HCT116 (cell line): ENCODE measurements at regions not wholly inside any gene's neighbourhood (a gene's known extent, or its start where the extent isn't known, plus 50 kb on each side); places are given as distances from the start of the nearest gene placed in this dataset.

Experiments
- ATAC-seq: fragments of 200-7000 bp; cut with Tn5 transposase; 2 replicates; pipeline ENCODE4 v1.9.1; 2020; ENCODE audit warnings: mild to moderate bottlenecking, moderate library complexity
- BruUV-seq: library from RNA; stranded (reverse); fragments of 400-500 nt; replicated peaks from 2 replicates; lab custom pipeline; 2021; lab: Mats Ljungman, UMichigan
- CTCF ChIA-PET: fragments of 300-600 bp; sonication (Branson Sonifier 250); formaldehyde crosslinking; loops from one replicate; lab custom pipeline; 2021; ENCODE audit warnings: antibody characterized with exemption; lab: Charles Lee
- POLR2A ChIA-PET: fragments of 300-600, 350-600 bp; sonication (Branson Sonifier 250); formaldehyde crosslinking; loops from one replicate; lab custom pipeline; 2021; ENCODE audit warnings: antibody characterized with exemption; lab: Charles Lee
- RAD21 ChIA-PET, 2 experiments: fragments of 300-600 bp; sonication (Branson Sonifier 250); formaldehyde crosslinking; loops; one replicate each; lab custom pipeline; 2023; ENCODE audit warnings: low total read pairs in 2 of 2; ENCODE audit not compliant: uncharacterized antibody in 2 of 2, unreplicated experiment in 2 of 2, low non-redundant PET in 1 of 2; lab: Charles Lee
- DNase-seq: peaks from one replicate; pipeline ENCODE4 v3.0.0-alpha.2; 2010; ENCODE audit warnings: low read depth, low spot score
- H2AFZ ChIP-seq: fragments of 200-600 bp; shearing (Covaris generic), sonication (generic); 2 replicates; pipeline ENCODE4 v1.6.1; 2017; ENCODE audit warnings: low read depth, mixed run types, mixed read lengths, antibody characterized with exemption, low read length; ENCODE audit not compliant: poor library complexity, severe bottlenecking
- H3K27ac ChIP-seq: 2 replicates; pipeline ENCODE4 v1.5.1; 2012; ENCODE audit warnings: low read depth, low read length
- H3K27me3 ChIP-seq: fragments of 200-600 bp; sonication (generic); 2 replicates; pipeline ENCODE4 v1.6.1; 2016; ENCODE audit warnings: mixed run types, low read length, mixed read lengths; ENCODE audit not compliant: insufficient read depth
- H3K36me3 ChIP-seq, 2 experiments: fragments of 200-500 bp in 1 of 2; fragments of 200-600 bp in 1 of 2; sonication (Bioruptor generic) in 1 of 2; sonication (generic) in 1 of 2; 2 replicates each; pipeline versions ENCODE4 v1.5.1 to v1.6.1; 2014 to 2016; ENCODE audit warnings: low read length in 2 of 2, inconsistent platforms in 1 of 2, mixed read lengths in 1 of 2, mixed run types in 1 of 2; ENCODE audit not compliant: insufficient read depth in 2 of 2, control insufficient read depth in 1 of 2
- H3K4me1 ChIP-seq, 2 experiments: fragments of 200-600 bp in 1 of 2; sonication (generic) in 1 of 2; 2 replicates each; pipeline versions ENCODE4 v1.5.1 to v1.6.1; 2012 to 2017; ENCODE audit warnings: low read length in 2 of 2, inconsistent platforms in 1 of 2, mild to moderate bottlenecking in 1 of 2, mixed read lengths in 1 of 2, mixed run types in 1 of 2, moderate library complexity in 1 of 2; ENCODE audit not compliant: insufficient read depth in 2 of 2, control insufficient read depth in 1 of 2
- H3K4me2 ChIP-seq: fragments of 200-600 bp; sonication (generic); 2 replicates; pipeline ENCODE4 v1.6.1; 2017; ENCODE audit warnings: mixed run types, low read length, mixed read lengths
- H3K4me3 ChIP-seq, 2 experiments: fragments of 200-600 bp in 1 of 2; sonication (generic) in 1 of 2; replicated peaks in 1 of 2; 2 replicates each; pipeline ENCODE4 v1.5.1; 2011 to 2016; ENCODE audit warnings: low read length in 2 of 2, control low read depth in 1 of 2, low read depth in 1 of 2, mild to moderate bottlenecking in 1 of 2, mixed read lengths in 1 of 2, mixed run types in 1 of 2
- H3K79me2 ChIP-seq: fragments of 200-600 bp; sonication (generic); 2 replicates; pipeline ENCODE4 v1.6.1; 2017; ENCODE audit warnings: mild to moderate bottlenecking, mixed run types, low read length, moderate library complexity, mixed read lengths; ENCODE audit not compliant: insufficient read depth
- H3K9ac ChIP-seq: fragments of 200-600 bp; sonication (generic); 2 replicates; pipeline ENCODE4 v1.6.1; 2016; ENCODE audit warnings: low read length, mixed read lengths
- H3K9me2 ChIP-seq: fragments of 200-600 bp; sonication (generic), shearing (Covaris generic); 2 replicates; pipeline ENCODE4 v1.6.1; 2017; ENCODE audit warnings: mixed run types, mild to moderate bottlenecking, moderate library complexity; ENCODE audit not compliant: insufficient read depth
- H3K9me3 ChIP-seq, 2 experiments: fragments of 200-500 bp in 1 of 2; fragments of 200-600 bp in 1 of 2; sonication (Bioruptor generic) in 1 of 2; sonication (generic) in 1 of 2; 2 replicates each; pipeline ENCODE4 v1.6.1; 2014 to 2017; ENCODE audit warnings: low read length in 2 of 2, mixed read lengths in 2 of 2, inconsistent platforms in 1 of 2, low read depth in 1 of 2, mild to moderate bottlenecking in 1 of 2, mixed run types in 1 of 2, moderate library complexity in 1 of 2; ENCODE audit not compliant: control insufficient read depth in 1 of 2, insufficient read depth in 1 of 2
- H4K20me1 ChIP-seq: fragments of 200-600 bp; sonication (generic), shearing (Covaris generic); 2 replicates; pipeline ENCODE4 v1.6.1; 2017; ENCODE audit warnings: mixed run types, mild to moderate bottlenecking, moderate library complexity; ENCODE audit not compliant: insufficient read depth
- EGR1 ChIP-seq: IDR thresholded peaks from 2 replicates; pipeline ENCODE4 v1.6.1; 2012; ENCODE audit warnings: low read depth
- ELF1 ChIP-seq: IDR thresholded peaks from 2 replicates; pipeline ENCODE4 v1.6.1; 2012; ENCODE audit warnings: low read depth, borderline replicate concordance
- EZH2 ChIP-seq: fragments of 200-600 bp; sonication (generic); IDR thresholded peaks from 2 replicates; pipeline ENCODE4 v1.6.1; 2017; ENCODE audit warnings: antibody characterized with exemption, mixed run types
- EZH2phosphoT487 ChIP-seq: fragments of 200-600 bp; IDR thresholded peaks from 2 replicates; pipeline ENCODE4 v1.6.1; 2018; ENCODE audit warnings: antibody characterized with exemption, borderline replicate concordance
- JUND ChIP-seq: IDR thresholded peaks from 2 replicates; pipeline ENCODE4 v1.6.1; 2012
- SIN3A ChIP-seq: IDR thresholded peaks from 2 replicates; pipeline ENCODE4 v1.6.1; 2012; ENCODE audit warnings: low read depth
- SP1 ChIP-seq: IDR thresholded peaks from 2 replicates; pipeline ENCODE4 v1.6.1; 2012; ENCODE audit warnings: low read depth
- ZNF274 ChIP-seq: fragments of 200-500 bp; sonication (Bioruptor generic); IDR thresholded peaks from 2 replicates; pipeline ENCODE4 v1.6.1; 2014; ENCODE audit warnings: mild to moderate bottlenecking, low read depth, low read length, inconsistent platforms
- intact Hi-C: fragments of 100-400 bp; cut with micrococcal nuclease; formaldehyde crosslinking; loops from 2 replicates; pipeline ENCODE4 v1.10.0; 2022
- TF ChIP-seq, protein P1 (sequence below): IDR thresholded peaks from 2 replicates; pipeline ENCODE4 v1.6.1; 2012; ENCODE audit warnings: low read depth
- TF ChIP-seq, protein P2 (sequence below): IDR thresholded peaks from 2 replicates; pipeline ENCODE4 v1.6.1; 2012
- TF ChIP-seq, protein P3 (sequence below), 3 experiments: fragments of 200-600 bp in 1 of 3; sonication (generic) in 1 of 3; IDR thresholded peaks in 2 of 3; conservative IDR thresholded peaks in 1 of 3; 2 replicates each; pipeline ENCODE4 v1.5.1; 2012 to 2017; ENCODE audit warnings: low read depth in 2 of 3, low read length in 2 of 3, antibody characterized with exemption in 1 of 3, borderline replicate concordance in 1 of 3, control low read depth in 1 of 3, mild to moderate bottlenecking in 1 of 3, mixed read lengths in 1 of 3, mixed run types in 1 of 3, moderate library complexity in 1 of 3; ENCODE audit not compliant: insufficient read depth in 1 of 3

DNA sequence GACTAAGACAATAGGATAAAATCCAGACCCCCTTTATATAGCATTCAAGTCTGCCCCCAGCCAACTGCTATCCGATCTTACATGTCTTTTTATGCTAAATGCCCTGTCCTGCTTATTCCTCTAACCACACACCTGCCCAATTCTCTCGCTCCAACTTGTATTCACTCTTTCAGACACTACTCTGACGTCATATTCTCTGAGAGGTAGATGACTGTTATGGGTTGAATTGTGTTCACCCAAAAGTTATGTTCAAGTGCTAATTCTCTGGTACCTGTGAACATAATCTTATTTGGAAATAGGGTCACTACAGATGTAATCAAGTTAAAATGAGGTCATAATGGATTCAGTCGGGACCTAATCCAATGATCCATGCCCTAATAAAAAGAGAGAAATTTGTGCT lies 84.0 kb upstream of the PTPRR start (continued):
- TF ChIP-seq, protein P1, sequence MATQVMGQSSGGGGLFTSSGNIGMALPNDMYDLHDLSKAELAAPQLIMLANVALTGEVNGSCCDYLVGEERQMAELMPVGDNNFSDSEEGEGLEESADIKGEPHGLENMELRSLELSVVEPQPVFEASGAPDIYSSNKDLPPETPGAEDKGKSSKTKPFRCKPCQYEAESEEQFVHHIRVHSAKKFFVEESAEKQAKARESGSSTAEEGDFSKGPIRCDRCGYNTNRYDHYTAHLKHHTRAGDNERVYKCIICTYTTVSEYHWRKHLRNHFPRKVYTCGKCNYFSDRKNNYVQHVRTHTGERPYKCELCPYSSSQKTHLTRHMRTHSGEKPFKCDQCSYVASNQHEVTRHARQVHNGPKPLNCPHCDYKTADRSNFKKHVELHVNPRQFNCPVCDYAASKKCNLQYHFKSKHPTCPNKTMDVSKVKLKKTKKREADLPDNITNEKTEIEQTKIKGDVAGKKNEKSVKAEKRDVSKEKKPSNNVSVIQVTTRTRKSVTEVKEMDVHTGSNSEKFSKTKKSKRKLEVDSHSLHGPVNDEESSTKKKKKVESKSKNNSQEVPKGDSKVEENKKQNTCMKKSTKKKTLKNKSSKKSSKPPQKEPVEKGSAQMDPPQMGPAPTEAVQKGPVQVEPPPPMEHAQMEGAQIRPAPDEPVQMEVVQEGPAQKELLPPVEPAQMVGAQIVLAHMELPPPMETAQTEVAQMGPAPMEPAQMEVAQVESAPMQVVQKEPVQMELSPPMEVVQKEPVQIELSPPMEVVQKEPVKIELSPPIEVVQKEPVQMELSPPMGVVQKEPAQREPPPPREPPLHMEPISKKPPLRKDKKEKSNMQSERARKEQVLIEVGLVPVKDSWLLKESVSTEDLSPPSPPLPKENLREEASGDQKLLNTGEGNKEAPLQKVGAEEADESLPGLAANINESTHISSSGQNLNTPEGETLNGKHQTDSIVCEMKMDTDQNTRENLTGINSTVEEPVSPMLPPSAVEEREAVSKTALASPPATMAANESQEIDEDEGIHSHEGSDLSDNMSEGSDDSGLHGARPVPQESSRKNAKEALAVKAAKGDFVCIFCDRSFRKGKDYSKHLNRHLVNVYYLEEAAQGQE = no peak

DNA sequence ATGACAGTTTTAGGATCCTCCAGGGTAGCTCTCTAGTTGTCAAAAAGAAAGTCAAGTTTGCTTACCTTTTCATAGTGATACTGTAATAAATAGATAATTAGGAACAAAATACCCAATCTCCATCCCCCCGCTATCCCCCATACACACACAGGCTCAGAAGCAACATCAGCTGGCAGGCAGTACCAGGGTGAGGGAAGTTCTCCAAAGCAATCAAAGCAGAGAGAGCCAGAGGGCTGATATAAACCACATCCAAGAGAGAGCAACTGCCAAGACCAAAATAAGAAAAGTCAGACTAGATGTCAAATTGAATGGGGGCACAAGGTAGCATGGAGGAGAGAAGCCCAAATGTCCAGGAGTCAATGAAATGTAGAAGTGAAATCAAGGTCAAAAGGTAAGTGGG lies 80.2 kb upstream of the PTPRR start:
- ChIA-PET CTCF (no interaction called here), RAD21 (no interaction called here), POLR2A (no interaction called here)
- H3K36me3 ChIP-seq = no peaks in the 10 kb centered on the region
- no peak overlapping the region for H3K9ac ChIP-seq
- H3K79me2 ChIP-seq = no peaks in the 10 kb centered on the region
- DNase-seq = no peak
- H4K20me1 ChIP-seq = no peaks in the 10 kb centered on the region
- H3K4me1 ChIP-seq = no peaks in the 10 kb centered on the region
- intact Hi-C loops = no loop called here
- H3K4me2 ChIP-seq = no peak overlapping the region
- no TSS peak for BruUV-seq
- no peaks in the 10 kb centered on the region for H3K27me3 ChIP-seq
- no peak for TF ChIP-seq EZH2phosphoT487
- no peak for TF ChIP-seq SIN3A
- TF ChIP-seq, protein P2, sequence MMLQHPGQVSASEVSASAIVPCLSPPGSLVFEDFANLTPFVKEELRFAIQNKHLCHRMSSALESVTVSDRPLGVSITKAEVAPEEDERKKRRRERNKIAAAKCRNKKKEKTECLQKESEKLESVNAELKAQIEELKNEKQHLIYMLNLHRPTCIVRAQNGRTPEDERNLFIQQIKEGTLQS = no peak
- TF ChIP-seq ELF1 = no peak
- TF ChIP-seq, protein P3, sequence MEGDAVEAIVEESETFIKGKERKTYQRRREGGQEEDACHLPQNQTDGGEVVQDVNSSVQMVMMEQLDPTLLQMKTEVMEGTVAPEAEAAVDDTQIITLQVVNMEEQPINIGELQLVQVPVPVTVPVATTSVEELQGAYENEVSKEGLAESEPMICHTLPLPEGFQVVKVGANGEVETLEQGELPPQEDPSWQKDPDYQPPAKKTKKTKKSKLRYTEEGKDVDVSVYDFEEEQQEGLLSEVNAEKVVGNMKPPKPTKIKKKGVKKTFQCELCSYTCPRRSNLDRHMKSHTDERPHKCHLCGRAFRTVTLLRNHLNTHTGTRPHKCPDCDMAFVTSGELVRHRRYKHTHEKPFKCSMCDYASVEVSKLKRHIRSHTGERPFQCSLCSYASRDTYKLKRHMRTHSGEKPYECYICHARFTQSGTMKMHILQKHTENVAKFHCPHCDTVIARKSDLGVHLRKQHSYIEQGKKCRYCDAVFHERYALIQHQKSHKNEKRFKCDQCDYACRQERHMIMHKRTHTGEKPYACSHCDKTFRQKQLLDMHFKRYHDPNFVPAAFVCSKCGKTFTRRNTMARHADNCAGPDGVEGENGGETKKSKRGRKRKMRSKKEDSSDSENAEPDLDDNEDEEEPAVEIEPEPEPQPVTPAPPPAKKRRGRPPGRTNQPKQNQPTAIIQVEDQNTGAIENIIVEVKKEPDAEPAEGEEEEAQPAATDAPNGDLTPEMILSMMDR (IDR thresholded peaks at IDR 0.05 in 2 of 3, conservative IDR thresholded peaks at IDR 0.05 in 1 of 3; ENCODE audit: borderline replicate concordance in 1 of 3, insufficient read depth in 1 of 3, low read depth in 2 of 3, low read length in 2 of 3) = no peak
- no peak for TF ChIP-seq ZNF274
- TF ChIP-seq JUND = no peak
- TF ChIP-seq EGR1 = no peak
- no peak for TF ChIP-seq EZH2
- TF ChIP-seq SP1 = no peak
- H2AFZ ChIP-seq = no peak overlapping the region
- no peak overlapping the region for H3K4me3 ChIP-seq
- no peak for ATAC-seq
- no peaks in the 10 kb centered on the region for H3K9me2 ChIP-seq
- H3K9me3 ChIP-seq = no peaks in the 10 kb centered on the region
- no peak overlapping the region for H3K27ac ChIP-seq
